Fibroblast of skin of left quadriceps (primary cell): ENCODE measurements at regions not wholly inside any gene's neighbourhood (a gene's known extent, or its start where the extent isn't known, plus 50 kb on each side); places are given as distances from the start of the nearest gene placed in this dataset.

Experiments used
- DNase-seq, 2 experiments: peaks; one replicate each; pipeline ENCODE4 v3.0.0-alpha.2; 2013; ENCODE audit warnings: low read depth in 2 of 2

DNA sequence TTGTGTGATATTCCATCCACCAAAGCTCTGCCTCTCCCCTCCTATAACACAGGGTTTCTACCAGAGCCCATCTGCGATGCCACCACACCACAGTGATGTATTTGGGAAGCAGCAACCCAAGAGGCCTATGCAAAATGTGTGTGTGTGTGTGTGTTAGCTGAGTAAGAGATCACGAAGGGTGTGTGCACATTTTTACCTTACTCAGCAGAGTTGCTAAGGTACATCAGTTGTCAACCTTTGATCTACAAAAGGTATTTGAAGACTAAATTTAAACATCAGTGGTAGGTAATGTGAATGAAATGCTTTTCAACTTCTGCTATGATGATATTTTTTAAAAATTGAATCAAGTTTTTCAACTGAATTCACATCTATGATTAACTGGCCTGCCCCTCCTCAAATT, 227.6 kb downstream of the FBXO15 start:
- DNase-seq = no peak

DNA sequence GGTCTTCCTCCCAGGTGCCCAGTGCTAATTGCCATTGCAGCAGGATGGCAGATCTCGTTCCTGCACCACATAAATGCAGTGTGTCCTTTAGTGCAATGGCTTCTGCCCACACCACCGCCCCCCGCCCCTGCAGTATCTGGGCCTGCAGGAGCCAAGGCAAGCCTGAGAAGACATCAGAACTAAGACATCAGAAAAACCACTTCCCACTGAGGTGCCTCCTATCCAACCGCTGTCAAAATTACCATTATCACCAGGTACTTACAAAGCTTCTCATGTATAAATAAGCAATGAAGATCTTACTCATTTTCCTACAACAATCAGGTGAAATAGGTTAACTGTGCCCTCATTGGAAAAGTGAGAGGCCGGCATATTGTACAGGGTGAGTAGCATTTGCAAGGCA, 228.8 kb downstream of the FBXO15 start:
- DNase-seq = no peak

DNA sequence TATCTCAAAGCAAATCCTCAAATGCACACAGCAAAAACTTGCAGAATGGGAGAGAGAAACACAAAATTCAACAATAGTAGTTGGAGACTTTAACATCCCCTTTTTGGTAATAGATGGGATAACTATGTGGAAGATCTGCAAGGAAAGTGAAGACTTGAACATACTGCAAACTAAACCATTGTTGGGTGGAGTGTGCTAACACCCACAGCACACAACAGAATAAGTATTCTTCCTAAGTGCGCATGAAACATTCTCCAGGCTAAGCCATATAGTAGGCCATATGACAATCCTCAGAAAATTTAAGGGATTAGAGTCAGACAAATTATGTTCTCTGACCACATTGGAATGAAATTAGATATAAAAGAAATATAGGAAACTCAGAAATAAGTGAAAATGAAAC, 230.6 kb downstream of the FBXO15 start:
- no peak for DNase-seq

DNA sequence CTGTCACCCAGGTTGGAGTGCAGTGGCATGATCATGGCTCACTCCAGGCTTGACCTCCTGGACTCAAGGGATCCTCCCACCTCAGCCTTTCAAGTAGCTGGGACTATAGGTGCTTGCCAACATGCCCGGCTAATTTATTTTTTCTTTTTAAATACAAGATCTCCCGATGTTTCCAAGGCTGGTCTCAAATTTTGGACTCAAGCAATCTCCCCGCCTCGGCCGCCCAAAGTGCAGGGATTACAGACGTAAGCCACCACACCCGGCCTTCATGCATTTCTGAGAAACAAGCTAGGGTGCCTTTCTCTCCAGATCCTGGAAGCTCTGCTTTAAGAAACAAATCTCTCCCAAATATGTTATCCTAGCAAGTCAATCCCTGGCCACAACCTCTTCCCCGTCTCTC, 234.1 kb downstream of the FBXO15 start:
- DNase-seq = no peak

DNA sequence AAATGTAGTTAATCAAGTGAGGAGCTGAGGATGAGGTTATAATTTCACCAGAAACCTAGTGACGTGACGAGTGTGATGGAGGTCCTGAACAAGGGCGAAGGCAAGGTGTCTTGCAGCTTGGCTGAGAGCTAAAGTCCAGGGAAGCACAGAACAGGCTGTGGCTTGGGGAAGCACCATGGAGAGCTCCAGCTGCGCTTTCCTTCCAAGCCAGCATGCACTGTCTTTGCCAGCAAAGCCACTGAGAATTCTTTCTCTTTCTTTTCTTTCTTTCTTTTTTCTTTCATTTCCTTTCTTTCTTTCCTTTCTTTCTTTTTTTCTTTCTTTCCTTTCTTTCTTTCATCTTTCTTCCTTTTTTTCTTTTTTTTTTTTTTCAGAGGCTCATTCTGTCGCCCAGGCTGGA, 239.3 kb downstream of the FBXO15 start:
- peak; percentile 10 to 14 for DNase-seq

DNA sequence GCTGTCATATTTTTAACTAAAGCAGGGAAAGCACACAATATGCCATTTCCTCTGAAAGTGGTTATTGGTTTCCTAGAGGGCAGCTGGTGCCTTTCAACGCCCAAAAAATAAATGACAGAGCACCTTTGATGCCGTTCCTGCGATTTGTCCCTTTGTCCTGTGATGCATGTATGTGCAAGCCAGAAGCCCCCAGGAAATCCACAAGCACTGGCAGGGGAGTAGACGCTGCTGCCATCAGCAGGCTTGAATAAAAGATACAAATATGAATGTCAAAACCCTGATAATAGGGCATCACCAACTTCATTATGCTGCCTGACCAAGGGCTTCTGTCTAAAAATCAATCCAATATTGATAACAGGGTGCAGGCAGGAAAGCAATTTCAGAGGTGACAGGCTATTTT, 246.1 kb downstream of the FBXO15 start:
- no peak for DNase-seq

DNA sequence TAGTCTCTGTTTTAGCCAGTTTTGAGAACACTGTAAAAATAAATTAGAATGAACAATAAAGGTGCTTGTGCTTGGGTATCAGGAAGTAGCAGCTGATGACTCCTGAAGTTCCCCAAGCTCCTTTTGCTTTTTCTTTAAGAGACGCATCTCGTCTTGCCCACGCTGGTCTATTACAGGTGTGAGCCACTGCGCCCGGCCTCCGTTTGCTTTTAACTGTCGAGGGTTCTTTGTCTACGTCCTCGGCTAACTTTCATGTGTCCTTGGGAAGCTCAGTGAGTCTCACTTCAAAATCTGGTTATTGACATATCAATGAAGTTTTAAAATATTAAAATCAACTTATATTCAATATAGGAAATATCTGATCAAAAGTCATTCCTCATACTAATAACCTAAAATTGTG, 246.5 kb downstream of the FBXO15 start:
- no peak for DNase-seq

DNA sequence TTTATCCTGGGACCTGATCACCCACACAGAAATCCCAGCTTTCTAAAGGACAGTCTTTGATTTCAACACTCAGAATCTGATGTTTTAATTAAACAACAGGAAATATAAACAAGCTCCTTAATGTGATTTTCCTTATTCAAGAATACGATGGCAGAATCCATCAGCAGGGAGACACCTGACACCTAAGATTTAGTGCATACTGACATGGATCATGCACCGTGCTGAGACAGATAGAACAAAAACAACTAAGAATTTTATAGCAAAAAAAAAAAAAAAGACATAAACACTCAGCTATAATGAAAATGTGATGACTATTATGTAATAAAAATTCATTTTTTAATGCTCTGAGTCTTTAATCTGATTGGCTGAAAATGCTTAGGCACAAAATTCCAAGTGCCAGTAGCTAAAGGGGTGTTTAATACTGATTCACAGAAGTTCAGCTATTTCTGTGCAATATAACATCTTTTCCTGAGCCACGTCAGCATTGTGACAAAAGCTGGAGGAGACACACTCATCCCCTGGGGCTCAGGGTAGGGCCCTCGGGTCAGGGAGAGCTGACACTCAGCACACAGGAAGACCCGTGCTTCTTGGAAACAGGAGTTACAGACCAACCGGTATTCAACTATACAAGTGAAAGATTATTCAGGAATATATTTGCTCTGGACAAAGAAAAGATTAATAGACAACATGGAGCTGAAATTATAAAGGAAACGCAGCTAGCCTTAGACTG, 247.4 kb downstream of the FBXO15 start:
- no peak for DNase-seq

DNA sequence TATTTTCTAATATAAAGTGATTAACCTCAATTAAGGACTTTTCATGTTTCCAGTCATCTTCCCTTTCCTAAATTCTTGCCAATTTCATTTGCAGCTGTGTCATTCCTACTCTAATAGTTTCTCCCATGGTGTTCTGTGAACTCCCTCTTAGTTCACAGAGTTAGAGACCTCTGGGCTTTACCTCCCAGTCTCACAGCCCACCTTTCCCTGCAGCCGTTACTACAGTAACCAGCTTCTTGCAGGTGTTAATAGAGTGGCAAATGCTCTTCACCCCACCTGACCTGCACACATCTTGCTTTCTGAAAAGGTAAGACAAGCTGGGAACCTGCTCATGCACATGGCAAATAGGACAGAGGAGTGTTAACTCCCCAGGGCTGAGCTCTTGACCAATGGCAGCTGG, 250.1 kb downstream of the FBXO15 start:
- DNase-seq = no peak

DNA sequence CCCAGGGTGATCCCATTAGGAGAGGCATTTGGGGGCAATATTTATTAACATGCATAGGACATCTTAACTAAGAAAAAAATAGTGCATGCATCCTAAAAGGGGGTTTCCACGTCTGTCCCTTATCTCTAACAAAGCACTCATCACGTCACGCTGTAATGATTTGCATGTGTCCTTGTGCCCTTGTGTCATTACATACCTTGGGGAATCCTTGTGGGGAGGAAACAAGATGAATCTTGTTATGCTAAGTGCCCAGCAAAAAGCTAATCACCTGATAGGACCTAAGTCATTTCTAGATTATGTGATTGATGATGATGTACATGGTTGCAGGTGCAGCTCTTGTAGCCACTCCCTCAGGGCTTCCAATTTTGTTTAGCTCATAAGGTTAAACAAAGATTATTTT, 250.9 kb downstream of the FBXO15 start:
- no peak for DNase-seq

DNA sequence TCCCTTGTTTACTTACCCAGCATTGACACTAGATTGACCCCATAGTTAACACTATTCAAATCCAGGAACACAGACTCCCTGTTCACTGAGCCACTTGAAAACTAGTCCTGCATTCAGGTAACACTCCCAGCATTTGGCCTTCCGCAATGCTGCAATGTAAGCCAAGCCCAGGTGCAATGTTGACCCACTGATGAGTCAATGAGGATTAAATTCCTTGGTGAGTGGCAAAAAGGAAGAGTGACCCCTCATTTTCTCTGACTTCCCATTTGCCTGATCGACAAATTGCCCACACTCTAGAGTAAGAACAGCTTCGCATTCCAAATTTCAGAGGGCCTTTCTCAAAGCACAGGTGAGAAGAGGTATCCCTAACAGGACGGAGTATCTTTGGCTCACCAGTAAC, 251.9 kb downstream of the FBXO15 start:
- DNase-seq = no peak

DNA sequence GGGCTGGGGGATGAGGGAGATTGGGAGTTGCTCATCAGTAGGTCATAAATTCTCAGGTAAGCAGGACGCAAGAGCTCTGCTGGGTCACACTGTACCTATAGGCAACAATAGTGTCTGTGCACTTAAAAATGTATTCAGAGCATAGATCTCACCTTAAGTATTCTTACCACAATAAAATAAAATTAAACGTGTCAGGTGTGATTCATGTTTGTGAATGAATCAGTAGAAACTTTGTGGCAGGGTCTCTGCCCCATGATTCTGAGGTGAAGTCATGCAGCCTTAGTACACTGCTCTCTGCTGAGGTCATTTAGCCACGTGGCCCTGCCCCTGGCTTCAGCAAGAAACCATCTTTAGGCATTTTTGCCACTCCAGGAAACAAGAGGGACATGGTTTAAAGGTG, 253.8 kb downstream of the FBXO15 start:
- DNase-seq = no peak

DNA sequence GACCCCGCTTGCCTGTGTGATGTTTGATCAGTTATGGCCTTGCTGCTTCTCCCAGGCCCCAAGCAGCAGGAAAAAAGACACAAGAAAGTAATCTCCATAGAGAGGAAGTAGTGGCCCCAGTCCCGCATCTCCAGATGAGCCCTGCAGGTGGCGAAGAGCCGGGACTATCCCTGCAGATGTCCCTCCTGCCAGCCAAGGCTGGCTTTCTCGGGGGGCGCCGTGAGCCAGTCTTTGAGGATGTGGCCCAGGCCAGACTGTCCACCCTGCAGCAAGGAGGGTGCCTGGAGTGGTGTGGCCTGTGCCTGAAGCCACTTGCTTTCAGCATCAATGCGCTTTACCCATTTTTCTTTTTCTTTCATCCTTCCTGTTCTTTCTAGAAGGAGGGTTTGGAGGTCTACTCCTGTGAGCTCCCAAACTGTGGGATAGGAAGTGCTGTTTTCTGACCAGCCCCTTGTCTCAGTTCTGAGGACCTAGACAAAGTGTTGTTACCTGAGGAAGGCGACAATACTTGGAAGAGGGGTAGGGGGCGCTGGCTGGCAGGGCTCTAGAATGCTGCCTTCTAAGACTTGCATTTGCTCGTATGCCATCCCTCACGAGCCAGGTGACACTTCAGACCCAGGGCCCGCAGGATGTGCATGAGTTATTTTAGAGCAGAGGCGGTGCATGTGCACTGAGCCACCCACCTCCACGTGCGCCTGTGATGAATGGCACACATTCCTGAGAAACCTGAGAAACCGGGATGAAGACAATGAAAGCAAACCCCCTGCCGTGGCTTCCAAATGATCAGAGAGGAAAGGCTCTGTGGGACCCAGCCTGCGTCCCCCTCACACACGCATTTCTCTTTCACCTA, 255.8 kb downstream of the FBXO15 start:
- no peak for DNase-seq

DNA sequence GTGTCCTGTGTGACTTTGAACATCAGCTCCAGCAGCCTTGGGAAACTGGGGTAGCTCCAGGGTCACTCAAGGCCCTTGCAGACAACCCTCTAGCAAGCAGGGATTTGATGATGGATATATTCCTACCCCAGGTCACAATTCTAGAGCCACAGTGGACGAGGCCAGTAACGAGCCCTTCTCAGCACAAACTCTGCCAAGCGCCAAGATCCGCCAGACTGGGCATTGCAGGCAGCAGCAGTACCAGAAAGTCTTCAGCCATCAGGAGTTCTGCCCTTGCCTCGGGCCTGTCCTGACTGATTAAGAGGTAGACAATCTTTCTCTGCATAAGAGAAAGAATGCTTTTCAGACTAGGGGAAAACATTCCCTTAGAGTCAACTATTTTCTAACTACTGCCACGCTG, 259.1 kb downstream of the FBXO15 start:
- DNase-seq = no peak

DNA sequence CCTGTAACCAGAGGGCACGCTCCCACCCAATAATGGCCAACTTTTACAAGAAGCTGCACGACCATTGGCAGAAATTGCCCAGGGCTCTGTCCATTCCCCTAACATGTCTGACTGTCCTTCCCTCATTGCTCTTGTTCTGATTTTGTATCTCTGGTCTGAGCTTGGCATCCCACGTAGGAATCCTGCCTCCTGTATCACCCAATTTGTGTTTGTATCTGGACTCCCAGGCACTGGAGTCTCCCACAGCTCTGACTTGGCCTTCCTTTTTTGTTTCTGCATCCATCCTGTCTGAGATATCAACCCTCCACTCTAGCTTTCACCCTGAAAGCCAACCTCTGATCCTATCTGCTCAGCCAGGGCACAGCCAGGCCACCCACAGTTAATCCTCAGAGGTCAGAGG, 259.8 kb downstream of the FBXO15 start:
- no peak for DNase-seq

DNA sequence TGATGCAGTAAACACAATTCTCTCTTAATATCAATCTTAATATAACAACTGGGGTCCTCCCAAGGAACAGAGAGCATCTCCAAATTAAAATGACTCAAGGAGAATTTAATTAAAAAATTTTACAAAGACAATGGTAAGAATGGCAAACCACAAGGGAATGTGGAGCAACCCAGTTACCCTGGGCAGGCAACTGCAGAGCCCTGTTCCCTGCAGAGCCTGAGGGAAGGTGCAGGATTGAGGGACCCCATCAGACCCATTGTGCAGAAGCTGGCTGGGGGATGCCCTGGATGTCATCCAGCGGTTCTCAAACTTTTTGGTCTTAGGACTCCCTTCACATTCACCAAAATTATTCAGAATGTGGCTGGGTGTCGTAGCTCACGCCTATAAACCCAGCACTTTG, 262.8 kb downstream of the FBXO15 start:
- no peak for DNase-seq

DNA sequence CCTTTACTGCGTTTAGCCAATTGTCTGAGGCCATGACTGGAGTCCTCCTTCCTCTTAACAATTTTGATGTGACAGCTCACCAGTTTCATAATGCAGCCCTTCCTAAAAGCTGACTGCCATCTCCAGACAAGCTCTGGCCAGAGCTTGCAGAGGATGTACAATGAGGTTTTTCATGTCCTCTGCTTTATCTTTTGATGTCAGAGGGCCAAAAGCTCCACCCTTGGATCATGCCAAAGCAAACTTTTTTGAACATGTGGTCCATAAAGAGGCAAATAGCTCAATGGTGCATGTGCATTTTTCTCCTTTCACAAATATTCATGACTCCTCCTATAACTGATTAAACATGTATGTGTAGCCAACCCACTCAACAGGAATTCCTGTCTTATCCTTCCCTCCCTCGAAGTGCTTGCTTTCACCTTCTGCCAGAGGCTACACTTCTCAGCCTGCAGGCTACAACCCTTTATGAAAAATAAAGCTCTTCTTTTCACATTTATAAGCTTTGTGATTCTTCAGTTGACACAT, 266.2 kb downstream of the FBXO15 start:
- DNase-seq = no peak

DNA sequence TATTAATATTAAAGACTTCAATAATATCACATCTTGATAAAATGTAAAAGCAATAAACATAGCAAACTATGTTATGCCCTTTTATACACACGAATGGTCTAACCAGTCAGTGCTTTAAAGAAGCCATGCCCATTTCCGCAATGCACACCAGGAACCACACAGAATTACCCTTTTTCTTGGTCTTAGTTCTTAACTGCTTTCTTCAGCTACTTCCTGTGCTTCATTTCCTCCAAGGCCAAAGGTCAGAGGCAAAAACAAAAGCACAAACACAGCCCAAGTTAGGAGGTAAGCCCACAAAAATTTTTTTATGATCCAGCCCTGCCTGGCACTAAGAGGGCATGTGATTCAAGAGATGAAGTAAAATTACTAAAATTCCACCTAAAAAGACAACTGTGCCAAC, 267.2 kb downstream of the FBXO15 start:
- no peak for DNase-seq

DNA sequence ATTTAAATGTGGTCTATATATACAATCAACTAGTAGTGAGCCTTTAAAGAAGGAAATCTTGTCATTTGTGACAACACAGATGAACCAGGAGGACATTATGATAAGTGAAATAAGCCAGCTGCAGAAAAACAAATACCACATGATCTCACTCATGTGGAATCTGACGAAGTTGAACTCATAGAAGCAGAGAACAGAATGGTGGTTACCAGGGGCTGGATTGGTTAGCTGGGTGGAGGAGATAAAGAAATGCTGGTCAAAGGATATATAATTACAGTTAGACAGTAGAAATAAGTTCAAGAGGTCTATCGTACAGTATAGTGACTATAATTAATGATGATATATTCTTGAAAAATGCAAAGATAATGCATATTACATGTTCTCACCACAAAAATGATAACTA, 267.9 kb downstream of the FBXO15 start:
- DNase-seq = peak; percentile 30 to 34

DNA sequence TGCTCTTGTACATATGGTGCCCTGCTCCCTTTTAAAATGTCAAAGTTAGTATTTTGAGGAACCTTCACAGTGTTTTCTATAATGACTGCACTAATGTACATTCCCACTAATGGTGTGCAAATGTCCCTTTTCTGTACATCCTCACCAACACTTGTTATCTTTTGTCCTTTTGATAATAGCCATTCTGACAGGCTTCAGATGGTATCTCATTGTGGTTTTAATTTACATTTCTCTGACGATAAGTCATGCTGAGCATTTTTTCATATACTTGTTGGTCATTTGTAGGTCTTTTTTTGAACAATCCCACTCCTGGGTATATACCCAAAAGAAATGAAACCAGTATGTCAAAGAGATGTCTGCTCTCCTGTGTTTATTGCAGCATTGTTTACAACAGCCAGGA, 268.3 kb downstream of the FBXO15 start:
- no peak for DNase-seq

DNA sequence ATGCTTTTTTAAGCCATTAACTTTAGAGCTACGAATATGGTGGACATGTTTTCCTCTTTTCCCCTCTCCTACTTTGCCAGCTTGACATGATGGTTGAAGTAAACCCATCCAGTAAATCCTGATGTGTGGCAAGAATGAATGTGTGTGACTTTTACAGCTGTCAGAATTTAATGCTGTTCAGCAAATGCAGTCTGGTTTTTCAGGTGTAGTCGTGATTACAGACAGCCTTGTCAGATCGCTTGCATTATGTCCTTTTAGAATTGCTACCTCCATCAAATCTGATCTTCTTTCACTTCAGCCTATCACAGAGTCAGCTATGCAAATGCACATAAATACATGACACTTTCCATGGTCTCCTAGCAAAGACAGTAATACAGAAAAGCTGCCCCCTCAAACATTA, 278.5 kb downstream of the FBXO15 start:
- DNase-seq = no peak

DNA sequence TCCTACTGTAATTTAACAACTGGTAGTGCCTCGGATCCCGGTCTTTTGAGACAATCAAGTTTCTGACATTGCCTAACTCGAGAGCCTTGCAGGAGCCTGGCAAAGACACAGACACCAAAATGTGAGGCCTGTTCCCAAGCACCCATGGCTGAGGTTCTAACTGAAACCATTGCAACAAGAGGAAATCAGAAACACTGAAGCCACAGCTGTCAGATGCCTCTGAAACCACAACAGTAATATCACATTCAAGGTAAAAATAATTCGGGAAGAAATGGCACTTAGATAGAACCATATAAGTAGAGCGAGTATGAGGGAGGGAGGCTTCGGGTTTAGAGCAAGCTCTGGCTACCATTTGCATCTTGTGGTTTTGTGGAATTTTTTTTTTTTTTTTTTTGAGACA, 285.9 kb downstream of the FBXO15 start:
- no peak for DNase-seq

DNA sequence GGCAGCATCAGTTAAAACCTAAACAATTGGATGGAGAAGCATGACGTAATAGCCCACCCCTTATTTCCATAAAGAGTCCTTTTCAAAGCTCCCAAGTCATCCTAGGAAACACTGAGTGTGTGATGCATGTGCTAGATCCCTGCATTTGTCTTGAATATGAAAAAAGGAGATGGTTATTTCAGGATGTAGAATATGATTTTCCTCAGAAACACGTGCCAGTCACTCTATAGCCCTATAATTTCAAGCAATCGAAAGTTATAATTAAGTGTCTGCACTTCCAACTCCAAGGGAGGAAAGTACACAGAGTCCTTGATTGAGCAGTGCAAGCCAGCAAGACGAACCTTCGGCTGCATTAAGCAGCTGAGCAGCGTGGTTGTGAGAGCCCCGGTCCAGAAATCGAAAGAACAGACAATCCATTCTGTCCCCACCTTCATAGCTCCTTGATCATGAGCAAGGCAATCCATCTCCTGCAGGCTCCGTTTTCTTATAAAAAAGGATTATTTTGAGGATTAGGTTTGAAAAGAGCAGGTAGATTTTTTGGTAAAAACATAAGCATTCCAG, 287.7 kb downstream of the FBXO15 start:
- no peak for DNase-seq
